ENCODE measurements at regions not wholly inside any gene's neighbourhood (a gene's known extent, or its start where the extent isn't known, plus 50 kb on each side); places are given as distances from the start of the nearest gene placed in this dataset.

- no peak for TF ChIP-seq CTCF (IDR thresholded peaks at IDR 0.05)
- TF ChIP-seq EZH2 (IDR thresholded peaks at IDR 0.05; ENCODE audit: borderline replicate concordance, insufficient read depth, low read depth, low read length, poor library complexity, severe bottlenecking): no peak
Observed at GRCh38 chr6:56727097-56727850, 84.6 kb upstream of the DST start.

All from B cell (primary cell).